Uterus (tissue), 2 donors: ENCODE measurements at regions not wholly inside any gene's neighbourhood (a gene's known extent, or its start where the extent isn't known, plus 50 kb on each side); places are given as distances from the start of the nearest gene placed in this dataset.

Experiments
- CTCF ChIP-seq, 4 experiments: fragments of 200-600 bp in 2 of 4; fragments of 450-650 bp in 2 of 4; sonication (generic) in 2 of 4; IDR thresholded peaks; one replicate each; pipeline ENCODE4 v1.5.1; 2016 to 2019; ENCODE audit warnings: antibody characterized with exemption in 4 of 4, mild to moderate bottlenecking in 2 of 4, moderate library complexity in 1 of 4
- POLR2A ChIP-seq, 2 donors: fragments of 450-650 bp; IDR thresholded peaks; one replicate each; pipeline ENCODE4 v1.6.1; 2016; ENCODE audit warnings: antibody characterized with exemption in 2 of 2, mild to moderate bottlenecking in 1 of 2, moderate library complexity in 1 of 2

DNA sequence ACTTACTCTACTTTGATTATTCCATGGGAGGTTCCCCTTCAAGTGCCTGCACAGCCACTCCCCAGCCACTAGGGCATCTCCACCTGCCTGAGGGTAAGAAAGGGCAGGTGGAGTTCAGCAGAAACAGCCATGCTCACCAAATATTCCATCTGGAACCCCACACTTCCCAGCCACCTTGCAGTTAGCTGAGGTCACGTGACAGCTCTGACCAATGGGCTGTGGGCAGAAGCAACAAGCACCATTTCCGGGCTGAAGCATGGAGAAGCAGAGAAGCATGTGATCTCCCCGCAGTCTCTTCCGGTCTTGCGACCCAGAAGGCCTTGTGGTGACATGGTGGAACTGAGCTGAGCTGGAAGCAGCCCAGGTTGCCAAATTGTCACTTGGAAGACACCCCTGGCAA lies 108.6 kb downstream of the CCT6B start:
- TF ChIP-seq CTCF (IDR thresholded peaks at IDR 0.05) (no peak), POLR2A (IDR thresholded peaks at IDR 0.05) (no peak)
